ENCODE measurements at regions not wholly inside any gene's neighbourhood (a gene's known extent, or its start where the extent isn't known, plus 50 kb on each side); places are given as distances from the start of the nearest gene placed in this dataset.
"Not testable (repeated sequence)": the region's sequence is repeated elsewhere in the genome, so short reads cannot be mapped to it uniquely, and the experiment has no call there.

DNA sequence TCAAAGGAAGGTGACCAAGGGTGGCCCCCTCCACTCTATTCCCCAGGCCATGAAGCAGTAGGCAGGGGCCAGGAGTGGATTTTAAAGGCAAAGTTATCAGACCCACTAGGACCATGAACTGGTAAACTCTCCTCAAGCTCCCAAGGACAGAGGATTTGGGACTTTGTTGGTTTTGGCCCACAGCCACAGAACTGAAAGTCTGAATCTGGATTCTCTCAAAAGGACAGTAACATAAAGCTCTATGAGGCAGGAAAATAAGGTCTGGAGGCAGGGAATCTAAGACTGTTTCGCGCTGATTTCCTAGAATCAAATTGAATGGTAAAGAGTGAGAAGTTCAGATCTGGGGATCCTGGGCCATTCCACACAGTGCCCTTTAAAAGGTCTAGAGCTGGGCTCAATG, 91.3 kb upstream of the C2CD4B start:
- TF ChIP-seq, protein P1, sequence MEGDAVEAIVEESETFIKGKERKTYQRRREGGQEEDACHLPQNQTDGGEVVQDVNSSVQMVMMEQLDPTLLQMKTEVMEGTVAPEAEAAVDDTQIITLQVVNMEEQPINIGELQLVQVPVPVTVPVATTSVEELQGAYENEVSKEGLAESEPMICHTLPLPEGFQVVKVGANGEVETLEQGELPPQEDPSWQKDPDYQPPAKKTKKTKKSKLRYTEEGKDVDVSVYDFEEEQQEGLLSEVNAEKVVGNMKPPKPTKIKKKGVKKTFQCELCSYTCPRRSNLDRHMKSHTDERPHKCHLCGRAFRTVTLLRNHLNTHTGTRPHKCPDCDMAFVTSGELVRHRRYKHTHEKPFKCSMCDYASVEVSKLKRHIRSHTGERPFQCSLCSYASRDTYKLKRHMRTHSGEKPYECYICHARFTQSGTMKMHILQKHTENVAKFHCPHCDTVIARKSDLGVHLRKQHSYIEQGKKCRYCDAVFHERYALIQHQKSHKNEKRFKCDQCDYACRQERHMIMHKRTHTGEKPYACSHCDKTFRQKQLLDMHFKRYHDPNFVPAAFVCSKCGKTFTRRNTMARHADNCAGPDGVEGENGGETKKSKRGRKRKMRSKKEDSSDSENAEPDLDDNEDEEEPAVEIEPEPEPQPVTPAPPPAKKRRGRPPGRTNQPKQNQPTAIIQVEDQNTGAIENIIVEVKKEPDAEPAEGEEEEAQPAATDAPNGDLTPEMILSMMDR (IDR thresholded peaks at IDR 0.05; ENCODE audit: low read depth, low read length, missing input control) = not testable (repeated sequence)
- TF ChIP-seq EGR1 (IDR thresholded peaks at IDR 0.05; ENCODE audit: low read depth in 2 of 2); RAD21 (IDR thresholded peaks at IDR 0.05); YY1 (IDR thresholded peaks at IDR 0.05); SP1 (IDR thresholded peaks at IDR 0.05); GABPA (IDR thresholded peaks at IDR 0.05 in 1 of 2, conservative IDR thresholded peaks at IDR 0.05 in 1 of 2); TAF1 (conservative IDR thresholded peaks at IDR 0.05); HNF4G (IDR thresholded peaks at IDR 0.05); RXRA (IDR thresholded peaks at IDR 0.05); JUND (IDR thresholded peaks at IDR 0.05): not testable (repeated sequence)
- TF ChIP-seq, protein P2, sequence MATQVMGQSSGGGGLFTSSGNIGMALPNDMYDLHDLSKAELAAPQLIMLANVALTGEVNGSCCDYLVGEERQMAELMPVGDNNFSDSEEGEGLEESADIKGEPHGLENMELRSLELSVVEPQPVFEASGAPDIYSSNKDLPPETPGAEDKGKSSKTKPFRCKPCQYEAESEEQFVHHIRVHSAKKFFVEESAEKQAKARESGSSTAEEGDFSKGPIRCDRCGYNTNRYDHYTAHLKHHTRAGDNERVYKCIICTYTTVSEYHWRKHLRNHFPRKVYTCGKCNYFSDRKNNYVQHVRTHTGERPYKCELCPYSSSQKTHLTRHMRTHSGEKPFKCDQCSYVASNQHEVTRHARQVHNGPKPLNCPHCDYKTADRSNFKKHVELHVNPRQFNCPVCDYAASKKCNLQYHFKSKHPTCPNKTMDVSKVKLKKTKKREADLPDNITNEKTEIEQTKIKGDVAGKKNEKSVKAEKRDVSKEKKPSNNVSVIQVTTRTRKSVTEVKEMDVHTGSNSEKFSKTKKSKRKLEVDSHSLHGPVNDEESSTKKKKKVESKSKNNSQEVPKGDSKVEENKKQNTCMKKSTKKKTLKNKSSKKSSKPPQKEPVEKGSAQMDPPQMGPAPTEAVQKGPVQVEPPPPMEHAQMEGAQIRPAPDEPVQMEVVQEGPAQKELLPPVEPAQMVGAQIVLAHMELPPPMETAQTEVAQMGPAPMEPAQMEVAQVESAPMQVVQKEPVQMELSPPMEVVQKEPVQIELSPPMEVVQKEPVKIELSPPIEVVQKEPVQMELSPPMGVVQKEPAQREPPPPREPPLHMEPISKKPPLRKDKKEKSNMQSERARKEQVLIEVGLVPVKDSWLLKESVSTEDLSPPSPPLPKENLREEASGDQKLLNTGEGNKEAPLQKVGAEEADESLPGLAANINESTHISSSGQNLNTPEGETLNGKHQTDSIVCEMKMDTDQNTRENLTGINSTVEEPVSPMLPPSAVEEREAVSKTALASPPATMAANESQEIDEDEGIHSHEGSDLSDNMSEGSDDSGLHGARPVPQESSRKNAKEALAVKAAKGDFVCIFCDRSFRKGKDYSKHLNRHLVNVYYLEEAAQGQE (IDR thresholded peaks at IDR 0.05) = not testable (repeated sequence)
- TF ChIP-seq, protein P3, sequence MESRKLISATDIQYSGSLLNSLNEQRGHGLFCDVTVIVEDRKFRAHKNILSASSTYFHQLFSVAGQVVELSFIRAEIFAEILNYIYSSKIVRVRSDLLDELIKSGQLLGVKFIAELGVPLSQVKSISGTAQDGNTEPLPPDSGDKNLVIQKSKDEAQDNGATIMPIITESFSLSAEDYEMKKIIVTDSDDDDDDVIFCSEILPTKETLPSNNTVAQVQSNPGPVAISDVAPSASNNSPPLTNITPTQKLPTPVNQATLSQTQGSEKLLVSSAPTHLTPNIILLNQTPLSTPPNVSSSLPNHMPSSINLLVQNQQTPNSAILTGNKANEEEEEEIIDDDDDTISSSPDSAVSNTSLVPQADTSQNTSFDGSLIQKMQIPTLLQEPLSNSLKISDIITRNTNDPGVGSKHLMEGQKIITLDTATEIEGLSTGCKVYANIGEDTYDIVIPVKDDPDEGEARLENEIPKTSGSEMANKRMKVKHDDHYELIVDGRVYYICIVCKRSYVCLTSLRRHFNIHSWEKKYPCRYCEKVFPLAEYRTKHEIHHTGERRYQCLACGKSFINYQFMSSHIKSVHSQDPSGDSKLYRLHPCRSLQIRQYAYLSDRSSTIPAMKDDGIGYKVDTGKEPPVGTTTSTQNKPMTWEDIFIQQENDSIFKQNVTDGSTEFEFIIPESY (IDR thresholded peaks at IDR 0.05) = not testable (repeated sequence)
- TF ChIP-seq, protein P4, sequence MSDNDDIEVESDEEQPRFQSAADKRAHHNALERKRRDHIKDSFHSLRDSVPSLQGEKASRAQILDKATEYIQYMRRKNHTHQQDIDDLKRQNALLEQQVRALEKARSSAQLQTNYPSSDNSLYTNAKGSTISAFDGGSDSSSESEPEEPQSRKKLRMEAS (IDR thresholded peaks at IDR 0.05) = not testable (repeated sequence)

Data from liver (tissue), 3 donors.